GM18867 (cell line): ENCODE measurements at regions not wholly inside any gene's neighbourhood (a gene's known extent, or its start where the extent isn't known, plus 50 kb on each side); places are given as distances from the start of the nearest gene placed in this dataset.
"Not testable (repeated sequence)": the region's sequence is repeated elsewhere in the genome, so short reads cannot be mapped to it uniquely, and the experiment has no call there.

ENCODE experiments used
- ATAC-seq: cut with Tn5 transposase; IDR thresholded peaks from one replicate; pipeline ENCODE4 v1.9.1; 2021; ENCODE audit warnings: mild to moderate bottlenecking, moderate library complexity; ENCODE audit not compliant: unreplicated experiment

DNA sequence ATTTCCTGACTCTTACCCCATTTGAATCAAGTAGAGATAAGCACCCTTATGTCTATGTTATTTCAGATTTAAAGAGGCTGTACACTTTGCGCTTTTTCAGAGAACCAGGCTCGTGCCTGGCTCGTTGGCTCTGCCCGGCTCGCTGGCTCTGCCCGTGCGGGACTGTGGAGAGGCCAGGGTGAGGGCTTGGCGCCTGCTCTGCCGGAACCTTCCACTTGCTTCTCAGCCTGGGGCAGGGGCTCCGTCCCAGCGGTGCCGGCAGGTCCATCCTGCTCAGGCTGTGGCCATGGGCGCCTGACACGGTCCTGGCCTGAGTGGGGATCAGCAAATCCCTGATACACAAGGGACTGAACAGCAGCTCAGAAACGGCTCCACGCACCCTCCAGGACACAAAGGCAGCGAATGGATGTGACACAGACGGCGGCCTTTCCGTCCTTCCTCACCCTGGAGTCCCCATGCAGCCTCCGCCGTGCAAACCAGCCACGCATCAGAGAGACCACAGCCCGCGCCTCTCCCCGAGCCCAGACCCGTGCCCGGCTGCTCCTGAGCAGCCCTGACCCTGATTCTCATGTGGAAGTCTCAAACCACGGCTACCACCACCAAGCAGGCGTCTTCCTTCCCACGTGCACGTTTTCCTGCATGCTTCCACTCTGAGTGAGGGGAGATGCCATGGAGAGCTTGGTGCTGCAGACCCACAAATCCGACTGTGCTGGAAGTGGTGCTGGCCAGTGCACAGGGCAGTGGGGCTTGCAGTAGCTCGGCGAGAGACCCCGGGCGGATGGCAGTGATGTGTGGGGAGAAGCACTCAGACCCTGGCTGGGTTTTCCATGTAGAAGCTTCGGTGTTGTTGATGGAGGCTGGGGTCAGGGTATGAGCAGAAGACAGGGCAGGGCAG, 233.9 kb downstream of the ERMARD start:
- no peak for ATAC-seq

DNA sequence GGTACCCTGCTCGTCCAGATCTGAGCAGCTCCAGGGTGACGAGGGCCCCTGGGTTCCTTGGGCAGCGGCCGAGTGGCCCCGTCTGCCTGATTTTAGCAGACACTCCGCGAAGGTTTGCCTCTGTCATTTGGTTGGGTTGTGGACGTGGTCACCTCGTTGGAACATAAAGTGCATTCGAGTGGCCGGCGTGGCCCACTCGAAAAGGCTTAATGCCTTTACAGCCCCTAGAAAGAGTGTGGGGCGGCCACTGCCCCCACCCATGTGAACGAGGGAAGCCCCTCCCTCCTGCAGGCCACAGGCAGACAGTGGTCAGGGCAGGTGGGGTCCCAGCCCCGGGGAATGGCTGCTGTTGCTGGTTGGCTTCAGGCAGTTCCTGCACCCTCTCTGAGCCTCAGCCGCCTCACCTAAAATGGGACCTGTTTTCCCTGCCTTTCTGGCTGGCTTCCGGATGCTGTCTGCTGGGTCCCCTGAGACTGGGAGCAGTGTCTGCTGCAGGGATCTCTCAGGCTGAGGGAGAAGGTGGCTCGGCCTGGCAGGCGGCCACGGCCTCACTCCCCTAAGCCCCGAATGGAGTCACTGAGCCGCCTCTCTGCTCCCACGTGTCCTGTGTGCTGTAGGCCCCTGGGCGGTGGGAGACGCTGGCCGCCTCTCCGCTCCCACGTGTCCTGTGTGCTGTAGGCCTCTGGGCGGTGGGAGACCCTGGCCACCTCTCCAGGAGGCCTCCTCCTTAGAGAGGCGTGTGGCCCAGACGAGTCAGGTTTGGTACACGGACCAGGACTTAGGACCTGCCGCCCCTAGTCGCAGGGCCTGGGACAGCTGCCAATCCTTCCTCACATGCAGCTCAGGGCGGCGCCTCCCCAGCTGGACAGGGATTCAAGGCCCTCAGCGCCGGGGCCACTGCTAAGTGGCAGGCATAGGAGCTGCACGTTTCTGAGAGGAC, 233.0 kb downstream of the ERMARD start:
- no peak for ATAC-seq

- ATAC-seq, result no peak
These were observed 232.2 kb downstream of the ERMARD start for GRCh38 chr6:169983651-169984050.

DNA sequence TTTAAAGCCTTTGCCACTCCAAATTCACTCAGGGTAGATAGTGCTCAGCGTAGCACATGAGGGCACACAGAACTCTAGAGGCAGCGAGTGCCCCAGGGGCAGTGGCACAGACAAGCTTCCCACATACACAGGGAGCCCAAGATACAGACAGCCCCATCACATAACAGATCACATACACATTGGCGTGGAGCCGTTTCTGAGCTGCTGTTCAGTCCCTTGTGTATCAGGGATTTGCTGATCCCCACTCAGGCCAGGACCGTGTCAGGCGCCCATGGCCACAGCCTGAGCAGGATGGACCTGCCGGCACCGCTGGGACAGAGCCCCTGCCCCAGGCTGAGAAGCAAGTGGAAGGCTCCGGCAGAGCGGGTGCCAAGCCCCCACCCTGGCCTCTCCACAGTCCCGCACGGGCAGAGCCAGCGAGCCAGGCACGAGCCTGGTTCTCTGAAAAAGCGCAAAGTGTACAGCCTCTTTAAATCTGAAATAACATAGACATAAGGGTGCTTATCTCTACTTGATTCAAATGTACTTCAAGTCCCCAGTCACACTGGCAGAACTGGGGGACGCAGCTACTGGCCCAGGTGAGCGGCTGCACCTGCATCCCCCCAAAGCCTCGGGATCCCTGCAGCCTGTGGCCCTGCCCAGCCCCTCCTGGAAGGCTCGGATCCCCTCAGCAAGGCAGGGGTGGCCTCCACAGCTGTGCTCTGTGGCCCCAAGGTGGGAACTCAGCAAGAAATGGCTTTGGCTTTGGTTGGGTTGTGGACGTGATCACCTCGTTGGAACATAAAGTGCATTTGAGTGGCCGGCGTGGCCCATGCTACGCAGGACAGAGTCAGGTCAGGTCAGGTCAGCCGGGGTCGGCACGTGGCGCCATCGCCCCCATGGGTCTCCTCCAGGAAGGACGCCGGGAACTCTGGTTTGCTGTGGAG, 231.3 kb downstream of the ERMARD start:
- no peak for ATAC-seq

DNA sequence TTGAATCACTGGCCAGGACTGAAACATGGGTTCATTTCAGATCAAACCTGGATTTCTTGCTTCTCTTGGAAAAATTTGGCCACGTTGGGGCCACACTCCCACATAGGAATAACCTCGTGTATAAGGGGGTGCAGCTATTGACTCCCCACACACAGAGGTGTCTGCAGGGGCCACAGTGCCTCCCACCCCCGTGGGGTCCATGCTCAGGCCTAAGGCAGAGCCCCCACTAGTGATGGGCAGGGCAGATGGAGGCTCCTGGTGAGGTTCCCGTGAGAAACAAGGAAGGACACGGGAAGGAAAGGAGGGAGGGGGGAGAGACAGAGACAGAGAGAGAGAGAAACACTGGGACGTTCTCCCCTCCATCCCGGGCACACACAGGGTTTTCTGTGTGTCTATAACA, 230.5 kb downstream of the ERMARD start:
- ATAC-seq, result no peak

- ATAC-seq, result no peak
These were observed 230.1 kb downstream of the ERMARD start for GRCh38 chr6:169981568-169981967.

GRCh38 chr6:169980826-169981450, 229.5 kb downstream of the ERMARD start:
- ATAC-seq, result no peak

DNA sequence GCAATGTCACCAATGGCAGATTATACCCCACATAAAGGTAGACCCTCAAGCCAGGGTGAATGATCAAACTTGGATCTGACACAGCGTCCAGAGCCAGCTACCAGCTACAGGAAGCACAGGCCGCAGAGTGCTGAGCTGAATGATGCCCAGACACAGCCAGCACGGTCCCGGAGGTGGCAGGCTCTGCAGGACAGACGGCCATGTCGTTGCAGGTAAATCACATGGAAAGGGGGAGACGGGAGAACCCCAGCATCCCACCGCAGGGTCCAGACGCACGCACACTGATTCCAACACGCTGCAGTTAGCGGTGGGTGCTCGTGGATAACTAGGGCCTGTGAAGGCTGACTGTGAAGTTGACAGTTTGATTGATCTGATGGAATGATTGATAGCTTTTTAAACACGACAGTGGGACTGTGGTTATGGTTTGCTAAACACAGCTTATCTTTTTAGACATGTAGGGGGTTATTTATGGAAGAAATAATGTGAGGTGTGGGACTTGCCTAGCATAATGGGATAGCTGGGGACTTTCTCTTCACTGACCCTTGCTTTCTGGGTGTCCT, 228.5 kb downstream of the ERMARD start:
- no peak for ATAC-seq

- no peak for ATAC-seq
These were observed 227.3 kb downstream of the ERMARD start for GRCh38 chr6:169978615-169979161.

DNA sequence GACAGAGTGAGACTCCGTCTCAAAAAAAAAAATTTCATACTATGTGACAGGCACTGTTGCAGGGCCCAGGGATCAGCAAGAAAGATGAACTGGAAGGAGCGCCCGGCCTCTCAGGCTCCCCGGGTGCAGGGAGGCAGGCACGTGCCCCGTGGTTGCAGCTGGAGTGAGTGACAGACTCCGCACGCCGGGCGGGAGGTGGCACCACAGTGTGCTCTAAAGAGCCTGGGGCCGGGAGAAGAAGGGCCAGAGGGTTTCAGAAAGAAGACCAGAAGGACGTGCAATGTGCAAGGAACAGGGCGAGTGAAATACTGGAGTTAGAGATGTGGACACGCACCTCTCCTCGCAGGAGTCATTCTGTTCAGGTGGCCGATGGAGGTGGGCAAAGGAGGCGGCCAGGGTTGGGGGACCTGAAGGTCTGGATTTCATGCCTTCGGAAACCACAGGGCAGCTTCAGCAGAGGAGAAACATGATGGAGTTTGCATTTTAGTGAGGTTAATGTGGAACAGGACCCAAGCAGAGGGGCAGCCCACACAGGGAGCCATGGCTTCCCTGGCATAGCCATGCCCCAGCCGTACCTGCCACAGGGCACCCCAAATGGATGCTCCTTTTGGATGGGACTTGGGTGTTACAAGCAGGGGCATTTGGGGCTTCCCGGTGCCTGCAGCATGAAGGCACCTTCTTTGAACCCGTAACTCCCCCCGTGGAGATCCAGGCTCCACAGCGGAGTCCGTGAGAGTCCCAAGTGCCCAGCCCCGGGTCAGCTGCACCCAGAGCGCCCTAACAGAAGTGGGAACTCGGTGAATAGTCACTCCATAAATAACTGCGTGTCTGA, 226.2 kb downstream of the ERMARD start:
- ATAC-seq, result no peak

DNA sequence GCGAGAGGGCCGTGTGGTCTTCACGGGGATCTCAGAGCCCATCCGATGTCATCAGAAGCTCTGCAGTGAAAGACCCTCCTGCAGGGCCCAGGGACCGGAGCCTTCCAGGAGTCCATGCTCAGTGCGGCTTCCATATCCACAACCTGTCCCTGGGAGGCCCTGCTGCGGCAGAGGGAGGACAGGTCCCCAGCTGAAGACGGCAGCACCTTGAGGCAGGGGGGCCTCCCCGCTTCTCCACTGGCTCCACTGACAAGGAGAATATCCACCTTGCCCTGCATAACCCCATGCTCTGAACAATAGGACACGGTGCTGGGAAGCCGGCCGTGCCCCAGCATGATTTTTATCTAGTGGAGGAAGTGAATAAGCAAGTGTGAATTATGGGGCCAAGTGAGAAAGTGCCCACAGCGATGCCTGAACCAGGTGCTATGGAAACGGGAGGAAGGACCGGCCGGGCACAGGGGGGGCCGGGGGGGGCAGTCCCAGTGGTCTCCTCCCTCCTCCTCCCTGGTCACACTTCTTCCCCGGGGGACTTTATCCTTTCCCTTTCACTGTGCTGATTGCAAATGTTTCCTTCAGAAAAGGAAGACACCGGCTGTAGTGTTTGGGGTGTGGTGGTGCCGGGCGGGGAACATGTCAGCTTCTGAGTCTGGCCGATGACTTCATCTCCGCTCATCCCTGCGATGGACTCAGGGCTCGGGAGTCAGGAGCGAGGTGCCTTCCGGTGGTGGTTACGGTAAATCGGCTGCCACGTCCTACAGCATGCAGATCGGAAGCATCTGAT, 225.1 kb downstream of the ERMARD start:
- ATAC-seq, result no peak

- no peak for ATAC-seq
These were observed 224.3 kb downstream of the ERMARD start for GRCh38 chr6:169975701-169976100.

DNA sequence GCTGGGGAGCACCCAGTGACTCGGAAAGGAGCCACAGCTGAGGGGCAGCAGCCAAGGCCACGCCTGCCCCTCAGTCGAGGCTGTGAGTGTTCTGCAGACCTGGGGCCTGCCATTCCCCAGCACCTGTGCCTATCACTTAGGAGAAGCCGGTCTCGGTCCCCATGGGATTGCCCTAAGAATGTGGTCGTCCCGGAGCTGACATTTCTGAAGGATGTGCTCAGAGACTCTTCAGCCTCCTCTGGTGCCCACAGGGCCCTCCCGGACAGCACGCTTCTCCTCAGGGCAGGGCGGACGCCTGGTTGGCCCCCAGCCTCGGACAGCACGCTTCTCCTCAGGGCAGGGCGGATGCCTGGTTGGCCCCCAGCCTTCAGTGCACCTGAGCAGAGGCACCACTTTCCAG, 223.9 kb downstream of the ERMARD start:
- ATAC-seq, result no peak

DNA sequence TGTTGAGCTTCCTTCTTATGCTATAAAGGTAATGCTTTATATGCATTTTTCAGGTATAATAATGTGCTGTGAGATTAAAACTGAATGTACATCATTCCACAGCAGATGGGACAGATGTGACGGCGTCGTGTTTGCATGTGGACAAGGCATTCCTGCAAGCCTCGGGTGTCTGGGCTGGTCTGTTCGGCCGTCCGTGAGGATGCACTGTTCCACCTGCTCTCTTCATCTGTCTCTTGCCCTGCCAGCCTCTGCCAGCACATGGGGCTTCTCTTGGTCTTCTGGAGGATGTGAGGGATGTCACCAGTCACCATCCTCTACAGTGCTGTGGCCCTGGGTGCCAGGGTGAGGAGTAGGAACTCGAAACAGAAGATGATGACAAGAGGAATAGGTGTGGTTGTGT, 223.2 kb downstream of the ERMARD start:
- ATAC-seq, result no peak

DNA sequence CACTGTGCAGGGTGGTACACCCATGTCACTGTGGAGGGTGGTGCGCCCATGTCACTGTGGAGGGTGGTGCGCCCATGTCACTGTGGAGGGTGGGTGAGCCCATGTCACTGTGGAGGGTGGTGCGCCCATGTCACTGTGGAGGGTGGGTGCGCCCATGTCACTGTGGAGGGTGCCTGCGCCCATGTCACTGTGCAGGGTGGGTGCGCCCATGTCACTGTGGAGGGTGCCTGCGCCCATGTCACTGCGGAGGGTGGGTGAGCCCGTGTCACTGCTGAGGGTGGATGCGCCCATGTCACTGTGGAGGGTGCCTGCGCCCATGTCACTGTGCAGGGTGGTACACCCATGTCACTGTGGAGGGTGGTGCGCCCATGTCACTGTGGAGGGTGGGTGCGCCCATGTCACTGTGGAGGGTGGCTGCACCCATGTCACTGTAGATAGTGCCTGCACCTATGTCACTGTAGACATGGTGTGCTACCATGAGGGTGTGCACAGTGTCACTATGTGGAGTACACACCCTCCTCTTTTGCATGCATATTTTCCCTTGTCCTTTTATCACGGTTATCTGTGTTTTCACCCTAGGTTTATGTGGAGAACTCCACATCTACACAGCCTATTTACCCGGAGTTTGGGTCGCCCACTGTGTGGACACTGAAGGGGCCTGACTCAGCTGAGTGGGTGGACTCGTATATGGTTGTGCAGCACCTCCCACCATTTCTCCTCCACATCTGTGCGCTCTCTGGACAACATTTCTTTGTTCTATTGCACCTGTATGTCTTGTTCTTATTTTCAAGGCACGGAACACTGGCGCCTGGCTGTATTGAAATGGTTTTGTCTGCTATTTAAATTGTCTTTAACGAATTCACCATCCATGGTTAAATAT, 222.4 kb downstream of the ERMARD start:
- not testable (repeated sequence) for ATAC-seq

DNA sequence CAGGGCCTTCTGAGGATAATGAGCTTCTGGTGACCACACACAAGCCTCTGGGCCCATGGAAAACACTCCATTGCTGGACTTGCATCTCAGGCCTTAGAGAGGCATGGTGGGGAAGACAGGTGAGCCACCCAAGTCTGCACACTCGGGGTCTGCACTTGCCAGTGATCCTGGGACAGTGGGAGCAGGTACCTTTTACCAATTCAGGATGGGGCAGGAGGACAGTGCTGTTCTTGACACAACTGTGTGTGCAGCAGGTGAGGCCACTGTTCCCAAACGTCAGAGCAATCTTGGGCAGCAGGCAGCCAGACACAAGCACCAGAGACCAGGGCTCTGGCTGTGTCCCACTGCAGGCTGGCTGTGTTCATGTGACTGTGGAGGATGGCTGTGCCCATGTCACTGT, 221.3 kb downstream of the ERMARD start:
- ATAC-seq, result no peak

GRCh38 chr6:169972101-169972651, 220.8 kb downstream of the ERMARD start:
- ATAC-seq, result no peak
